Adipose tissue (tissue), 3 donors: ENCODE measurements at regions not wholly inside any gene's neighbourhood (a gene's known extent, or its start where the extent isn't known, plus 50 kb on each side); places are given as distances from the start of the nearest gene placed in this dataset.

Experiments used
- H3K27ac ChIP-seq: one replicate; pipeline ENCODE4 v1.5.1; 2013; ENCODE audit warnings: low read depth, low read length
- WGBS, 3 donors: extraction: QIAGEN DNeasy Blood & Tissue Kit; methylation state at CpG; one replicate each; pipeline ENCODE4 v1.1.7; 2013; 5-methylcytosine and 5-hydroxymethylcytosine counted together
- donor health status: healthy with polysubstance abuse.
- donor health status: Bipolar disorder and iron deficiency.
- donor health status: healthy.

GRCh38 chr2:23083966-23084365, 301.0 kb upstream of the KLHL29 start:
- H3K27ac ChIP-seq, result no peak overlapping the region
- 71 to 87% (median 86%) methylated on average over 1 of the region's 1 CpG for WGBS, 3 donors

GRCh38 chr2:23091019-23091418, 294.0 kb upstream of the KLHL29 start:
- H3K27ac ChIP-seq, result no peak overlapping the region

- 76 to 80% (median 77%) methylated on average over 4 of the region's 4 CpGs for WGBS, 3 donors
- no peak overlapping the region for H3K27ac ChIP-seq
Observed at GRCh38 chr2:23091900-23092299, 293.1 kb upstream of the KLHL29 start.

- 49 to 50% (median 50%) methylated on average over 3 of the region's 3 CpGs for WGBS, 3 donors
- no peak overlapping the region for H3K27ac ChIP-seq
Observed at GRCh38 chr2:23092831-23093230, 292.1 kb upstream of the KLHL29 start.

- H3K27ac ChIP-seq, result no peak overlapping the region
- 14 to 17% (median 16%) methylated on average over 1 of the region's 1 CpG for WGBS, 3 donors
Observed at GRCh38 chr2:23093513-23093912, 291.5 kb upstream of the KLHL29 start.

DNA sequence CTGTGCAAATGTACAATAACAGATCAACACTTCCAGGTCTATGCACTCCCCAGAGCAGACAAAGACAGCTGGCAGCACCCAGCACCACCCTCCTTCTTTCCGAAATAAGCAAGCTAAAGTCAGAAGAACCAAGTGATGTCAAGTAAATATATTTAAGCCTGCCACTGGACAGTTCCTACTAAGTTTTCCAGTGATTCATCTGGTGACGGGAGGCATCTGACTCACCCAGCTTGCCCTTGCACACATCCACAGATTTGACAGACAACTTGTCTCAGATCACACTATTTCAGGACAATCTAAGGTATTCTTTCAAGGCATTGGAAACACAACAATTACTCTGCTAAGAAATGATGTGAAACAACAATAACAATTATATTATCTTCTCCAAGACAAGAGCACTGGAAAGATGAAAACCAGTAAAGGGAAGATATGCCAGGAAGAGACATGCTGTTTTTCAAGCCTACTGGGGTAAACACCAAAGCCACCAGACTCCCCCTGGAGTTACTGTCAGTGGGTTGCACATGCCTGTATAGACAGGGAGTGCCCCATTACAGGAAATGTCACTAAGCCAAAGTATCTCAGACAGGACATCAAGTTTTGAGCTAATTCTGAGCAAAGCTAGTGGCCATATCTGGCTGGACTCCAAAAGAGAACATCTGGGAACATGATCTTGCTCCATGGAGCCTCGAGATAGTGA, 287.9 kb upstream of the KLHL29 start:
- WGBS, 3 donors, result 61 to 70% (median 65%) methylated on average over 3 of the region's 3 CpGs

GRCh38 chr2:23100406-23100805, 284.6 kb upstream of the KLHL29 start:
- WGBS, 3 donors, result 64 to 72% (median 67%) methylated on average over 2 of the region's 2 CpGs
- no peak overlapping the region for H3K27ac ChIP-seq

More for the DNA sequence above, 287.9 kb upstream of the KLHL29 start:
- H3K27ac ChIP-seq, result no peak overlapping the region

DNA sequence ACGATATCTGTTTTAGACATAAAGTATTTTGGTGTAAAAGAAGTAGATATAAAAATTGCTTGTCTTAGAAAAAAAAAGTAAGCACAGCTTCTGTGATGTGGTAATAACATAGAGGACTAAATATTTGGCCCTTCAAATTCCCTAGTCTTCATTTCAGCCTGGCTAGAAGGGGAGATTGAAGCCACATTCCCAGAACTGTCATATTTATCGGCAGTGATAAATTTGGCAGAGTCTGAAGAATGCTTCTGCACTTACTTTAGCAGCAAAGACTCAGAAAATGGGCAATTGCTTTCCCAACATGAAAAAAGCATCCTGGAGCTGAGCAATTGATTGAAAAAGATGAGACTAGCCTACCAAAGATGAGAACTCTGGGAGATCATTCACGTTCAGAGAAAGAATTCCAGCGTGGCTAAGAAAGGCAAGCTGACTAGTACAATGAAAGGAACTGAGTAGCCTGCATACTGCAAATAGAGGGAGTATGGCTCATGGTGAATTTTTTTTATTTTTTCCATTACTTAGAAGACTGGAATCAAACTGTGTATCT, 278.7 kb upstream of the KLHL29 start:
- WGBS, 3 donors, result 49 to 59% (median 55%) methylated on average over 4 of the region's 4 CpGs
- H3K27ac ChIP-seq, result no peak overlapping the region

GRCh38 chr2:23107327-23107941, 277.5 kb upstream of the KLHL29 start:
- H3K27ac ChIP-seq, result no peak overlapping the region
- 60 to 67% (median 63%) methylated on average over 4 of the region's 4 CpGs for WGBS, 3 donors

- no peak overlapping the region for H3K27ac ChIP-seq
- WGBS, 3 donors, result 41 to 61% (median 56%) methylated on average over 2 of the region's 2 CpGs
Observed at GRCh38 chr2:23111263-23111662, 273.7 kb upstream of the KLHL29 start.

GRCh38 chr2:23112517-23112916, 272.5 kb upstream of the KLHL29 start:
- 86 to 89% (median 88%) methylated on average over 6 of the region's 6 CpGs for WGBS, 3 donors
- no peak overlapping the region for H3K27ac ChIP-seq

DNA sequence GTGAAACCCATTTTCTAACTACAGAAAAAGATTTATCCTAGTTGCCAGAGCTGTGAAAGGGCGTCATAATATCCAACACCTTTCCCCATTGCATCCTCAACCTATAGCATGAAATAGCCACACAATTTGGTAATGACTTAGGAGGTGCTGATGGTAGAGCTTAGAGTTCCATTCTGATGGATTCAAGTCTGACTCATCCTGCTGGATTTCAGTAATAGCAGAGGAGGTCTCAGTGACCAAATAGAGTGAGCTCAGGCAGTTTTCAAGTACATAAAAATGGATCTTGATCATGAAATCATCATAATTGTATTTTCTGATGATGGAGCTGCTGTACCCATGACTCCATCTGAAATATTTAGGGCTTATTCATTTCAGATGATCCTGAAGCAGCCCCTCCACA, 270.7 kb upstream of the KLHL29 start:
- 44 to 72% (median 69%) methylated on average over 1 of the region's 1 CpG for WGBS, 3 donors
- H3K27ac ChIP-seq, result no peak overlapping the region

DNA sequence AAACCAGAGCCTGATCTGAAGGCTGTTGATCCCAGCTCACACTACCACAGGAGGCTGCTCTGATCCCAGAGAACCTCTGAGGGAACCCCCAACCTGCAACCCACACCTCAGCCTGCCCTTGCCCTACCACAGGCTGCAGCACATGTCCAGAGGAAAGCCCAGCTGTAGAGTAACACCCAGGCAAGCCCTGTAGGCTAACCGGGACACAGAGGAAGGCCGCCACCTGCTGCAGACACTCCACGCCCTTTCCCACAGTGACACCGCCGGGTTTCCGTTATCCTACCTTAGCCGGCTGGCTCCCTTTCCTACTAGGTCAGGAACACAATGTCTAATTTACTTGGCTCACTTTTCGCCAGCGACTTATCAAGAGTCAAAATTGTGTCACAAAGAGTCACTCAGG, 266.7 kb upstream of the KLHL29 start:
- WGBS, 3 donors, result 93 to 94% (median 93%) methylated on average over 9 of the region's 9 CpGs
- no peak overlapping the region for H3K27ac ChIP-seq

GRCh38 chr2:23118894-23119293, 266.1 kb upstream of the KLHL29 start:
- WGBS, 3 donors, result 90 to 93% (median 90%) methylated on average over 11 of the region's 11 CpGs
- H3K27ac ChIP-seq, result no peak overlapping the region

DNA sequence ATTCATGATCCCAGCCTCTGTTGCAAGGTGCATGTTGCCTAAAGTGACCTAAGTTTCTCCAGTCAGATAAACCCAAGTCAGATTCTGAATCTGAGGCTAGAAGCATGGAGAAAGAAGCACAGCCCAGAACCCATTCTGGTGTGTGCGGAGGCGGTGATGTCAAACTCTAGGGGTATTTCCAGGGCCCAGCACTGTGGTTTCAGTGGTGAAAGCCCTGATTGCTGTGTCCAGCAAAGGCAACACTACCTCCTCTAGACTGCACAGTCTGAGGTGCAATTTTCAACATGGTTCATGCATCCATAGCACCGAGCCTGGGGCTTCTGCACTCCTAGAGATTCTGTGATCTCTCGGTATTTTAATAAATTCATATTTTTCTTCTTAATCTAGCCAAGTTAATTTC, 264.8 kb upstream of the KLHL29 start:
- WGBS, 3 donors, result 89 to 94% (median 92%) methylated on average over 4 of the region's 4 CpGs

DNA sequence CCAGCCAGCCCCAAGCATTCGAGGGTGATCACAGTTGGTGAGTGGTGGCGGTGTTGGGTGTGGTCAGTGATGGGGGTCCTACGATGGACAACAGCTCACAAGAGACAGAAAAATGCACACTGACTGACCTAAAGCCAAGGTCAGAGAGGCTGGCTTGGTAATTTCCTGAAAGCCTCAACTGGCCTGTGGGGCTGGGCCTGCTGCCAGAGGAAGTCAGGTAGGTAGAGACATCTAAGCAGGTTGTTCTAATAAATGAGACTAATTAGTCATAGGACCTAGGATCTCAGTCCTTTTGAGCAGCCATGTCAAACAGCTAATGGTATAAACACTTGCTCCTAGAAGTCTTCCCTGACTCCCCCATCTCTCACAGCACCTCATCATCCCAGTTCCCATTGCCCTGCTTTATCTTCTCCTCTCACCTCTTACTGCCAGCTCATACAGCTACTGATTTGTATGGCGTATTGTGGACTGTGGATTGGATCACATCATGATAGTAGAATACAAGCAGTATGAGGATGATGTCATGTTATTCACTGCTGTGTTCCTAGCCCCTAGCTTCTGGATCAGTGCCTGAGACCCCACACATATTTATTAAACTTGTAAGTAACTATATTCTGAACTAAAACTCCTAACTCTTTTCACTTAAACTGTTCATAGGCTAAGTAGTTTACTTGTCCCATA, 262.9 kb upstream of the KLHL29 start:
- no peak overlapping the region for H3K27ac ChIP-seq
- 86 to 91% (median 88%) methylated on average over 4 of the region's 4 CpGs for WGBS, 3 donors

More for the DNA sequence above, 264.8 kb upstream of the KLHL29 start:
- H3K27ac ChIP-seq, result no peak overlapping the region

DNA sequence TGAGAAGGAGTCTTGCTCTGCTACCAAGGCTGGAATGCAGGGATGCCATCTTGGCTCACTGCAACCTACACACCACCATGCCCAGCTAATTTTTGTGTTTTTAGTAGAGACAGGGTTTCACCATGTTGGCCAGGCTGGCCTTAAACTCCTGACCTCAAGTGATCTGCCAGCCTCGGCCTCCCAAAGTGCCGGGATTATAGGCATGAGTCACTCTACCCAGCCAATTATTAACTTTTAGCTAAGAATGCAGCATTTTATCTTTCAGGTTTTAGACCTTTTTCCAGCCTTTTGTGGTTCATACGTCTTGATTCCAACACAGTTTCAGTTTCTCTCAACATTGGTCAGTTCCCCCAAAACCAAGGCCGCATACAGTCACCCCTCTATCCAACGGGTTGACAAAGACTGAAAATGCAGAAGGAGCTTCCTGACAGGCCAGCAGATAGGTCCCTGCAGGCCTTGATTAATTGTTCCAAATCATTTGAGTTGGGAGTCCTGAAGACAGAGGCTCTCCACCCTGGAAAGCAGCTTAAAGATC, 262.2 kb upstream of the KLHL29 start:
- WGBS, 3 donors, result 53 to 88% (median 85%) methylated on average over 5 of the region's 5 CpGs
- no peak overlapping the region for H3K27ac ChIP-seq

DNA sequence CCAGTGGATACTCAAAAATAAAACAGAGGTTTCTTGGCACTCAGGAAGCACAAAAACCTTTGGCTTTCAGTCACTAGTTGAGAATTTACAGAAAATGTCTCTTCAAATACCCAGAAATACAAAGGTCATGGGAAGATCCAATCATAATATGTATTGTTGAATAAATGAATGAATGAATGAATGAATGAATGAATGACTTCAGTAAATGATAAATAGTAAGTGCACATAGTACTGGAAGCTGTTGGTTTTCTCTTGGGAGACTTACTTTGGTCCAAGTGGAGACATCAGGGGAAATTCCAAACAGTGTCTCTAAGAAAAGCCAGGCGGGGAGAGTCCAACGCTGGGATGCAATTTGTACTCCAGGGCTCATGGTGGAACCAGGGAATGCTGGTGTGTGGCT, 261.3 kb upstream of the KLHL29 start:
- H3K27ac ChIP-seq, result no peak overlapping the region
- WGBS, 3 donors, result 88 to 90% (median 89%) methylated on average over 2 of the region's 2 CpGs

GRCh38 chr2:23124214-23124750, 260.7 kb upstream of the KLHL29 start:
- WGBS, 3 donors, result 82 to 86% (median 83%) methylated on average over 7 of the region's 7 CpGs
- no peak overlapping the region for H3K27ac ChIP-seq
